ENCODE measurements at regions not wholly inside any gene's neighbourhood (a gene's known extent, or its start where the extent isn't known, plus 50 kb on each side); places are given as distances from the start of the nearest gene placed in this dataset.
"Not testable (repeated sequence)": the region's sequence is repeated elsewhere in the genome, so short reads cannot be mapped to it uniquely, and the experiment has no call there.

DNA sequence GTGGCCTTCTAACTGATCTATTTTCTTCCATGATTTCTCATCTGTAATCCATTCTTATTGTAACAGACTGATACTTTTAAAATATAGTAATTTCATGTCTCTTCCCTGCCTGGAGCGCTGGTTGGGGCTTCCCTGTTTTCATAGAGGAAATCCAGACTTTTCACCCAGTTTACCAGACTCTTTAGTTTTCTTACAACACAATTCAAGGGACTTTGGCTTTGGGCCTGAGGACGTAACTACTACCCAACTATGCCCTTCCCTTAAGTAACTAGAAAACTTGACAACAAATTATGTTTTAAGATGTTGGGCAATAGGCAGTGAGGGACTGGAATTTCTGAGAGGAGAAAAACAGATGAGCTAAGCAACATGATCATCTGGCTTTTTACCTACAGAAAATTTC lies 289.6 kb downstream of the FGF10 start:
- no peaks in the 10 kb centered on the region for H3K27me3 ChIP-seq (replicated peaks)
- H3K36me3 ChIP-seq (replicated peaks) = no peaks in the 10 kb centered on the region
- in situ Hi-C loops (cut with HindIII; ENCODE audit: low pct_ligation_motif_present, low sequenced_read_pairs) = no loop called here
- no peak overlapping the region for H3K27ac ChIP-seq
- DNase-seq = no peak
- no peak for TF ChIP-seq CTCF (IDR thresholded peaks at IDR 0.05; ENCODE audit: low read depth, low read length, missing control alignments)
- no peak overlapping the region for H3K4me3 ChIP-seq (ENCODE audit: low read depth, low read length)

GRCh38 chr5:44089424-44090144 lies 299.6 kb downstream of the FGF10 start:
- no peak for TF ChIP-seq CTCF (IDR thresholded peaks at IDR 0.05; ENCODE audit: low read depth, low read length, missing control alignments)
- no peak overlapping the region for H3K27ac ChIP-seq
- H3K36me3 ChIP-seq (replicated peaks) = no peaks in the 10 kb centered on the region
- in situ Hi-C loops (cut with HindIII; ENCODE audit: low pct_ligation_motif_present, low sequenced_read_pairs) = no loop called here
- H3K4me3 ChIP-seq (ENCODE audit: low read depth, low read length) = no peak overlapping the region
- H3K27me3 ChIP-seq (replicated peaks) = no peaks in the 10 kb centered on the region
- no peak for DNase-seq

DNA sequence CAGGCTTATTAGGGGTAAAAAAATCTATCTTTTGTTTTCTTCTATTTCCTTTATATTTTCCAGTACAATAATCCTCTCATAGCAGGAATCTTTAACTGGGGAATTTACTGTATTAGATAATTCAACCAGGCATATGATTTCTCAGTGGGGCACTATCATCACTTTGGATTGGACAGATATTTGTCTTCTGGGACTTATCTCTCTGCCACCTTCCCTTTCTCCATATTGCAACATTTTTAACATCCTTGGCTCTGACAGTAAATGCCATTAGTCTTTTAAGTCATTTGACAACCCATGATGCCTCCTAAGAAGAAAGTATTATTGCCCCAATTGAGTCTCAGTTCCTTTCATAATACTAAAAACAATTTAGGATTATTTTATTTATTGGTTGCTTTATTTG lies 304.1 kb downstream of the FGF10 start:
- no peak for TF ChIP-seq CTCF (IDR thresholded peaks at IDR 0.05; ENCODE audit: low read depth, low read length, missing control alignments)
- DNase-seq = no peak
- Histone ChIP-seq H3K27ac (no peak overlapping the region), H3K27me3 (replicated peaks) (no peaks in the 10 kb centered on the region), H3K4me3 (ENCODE audit: low read depth, low read length) (no peak overlapping the region), H3K36me3 (replicated peaks) (no peaks in the 10 kb centered on the region)
- in situ Hi-C loops (cut with HindIII; ENCODE audit: low pct_ligation_motif_present, low sequenced_read_pairs) = no loop called here

DNA sequence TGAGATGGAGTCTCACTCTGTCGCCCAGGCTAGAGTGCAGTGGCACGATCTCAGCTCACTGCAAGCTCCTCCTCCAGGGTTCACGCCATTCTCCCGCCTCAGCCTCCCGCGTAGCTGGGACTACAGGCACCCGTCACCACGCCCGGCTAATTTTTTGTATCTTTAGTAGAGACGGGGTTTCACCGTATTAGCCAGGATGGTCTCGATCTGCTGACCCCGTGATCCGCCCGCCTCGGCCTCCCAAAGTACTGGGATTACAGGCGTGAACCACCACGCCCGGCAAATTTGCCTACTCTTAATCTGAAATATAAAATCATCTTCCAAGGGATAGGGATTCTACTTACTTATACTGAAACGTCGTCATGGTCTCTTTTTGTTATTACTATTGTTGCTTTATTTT lies 314.7 kb downstream of the FGF10 start:
- DNase-seq; H3K36me3 ChIP-seq (replicated peaks); H3K27ac ChIP-seq; in situ Hi-C loops (cut with HindIII; ENCODE audit: low pct_ligation_motif_present, low sequenced_read_pairs); H3K27me3 ChIP-seq (replicated peaks); H3K4me3 ChIP-seq (ENCODE audit: low read depth, low read length): not testable (repeated sequence)

DNA sequence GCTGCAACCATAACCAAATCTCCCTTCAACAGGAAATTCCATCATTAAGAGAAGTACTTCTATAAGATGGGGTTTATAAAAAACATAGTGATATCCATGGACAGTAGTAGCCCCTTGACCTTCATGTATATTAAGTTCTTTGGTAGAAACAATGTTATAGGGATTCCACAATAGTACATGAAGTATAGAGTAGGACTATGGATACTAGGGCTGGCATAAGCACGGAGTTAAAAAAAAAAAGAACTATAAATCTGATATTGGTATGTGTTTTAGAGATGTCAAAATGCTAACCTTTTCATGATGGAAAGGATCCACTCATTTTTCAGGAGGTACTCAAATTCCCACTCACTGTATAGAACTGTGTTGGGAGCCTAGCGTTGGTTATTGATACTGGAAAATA lies 337.6 kb downstream of the FGF10 start:
- in situ Hi-C loops (cut with HindIII; ENCODE audit: low pct_ligation_motif_present, low sequenced_read_pairs) = no loop called here
- no peak for DNase-seq
- no peak for TF ChIP-seq CTCF (IDR thresholded peaks at IDR 0.05; ENCODE audit: low read depth, low read length, missing control alignments)
- no peaks in the 10 kb centered on the region for H3K27me3 ChIP-seq (replicated peaks)
- H3K36me3 ChIP-seq (replicated peaks) = no peaks in the 10 kb centered on the region
- no peak overlapping the region for H3K4me3 ChIP-seq (ENCODE audit: low read depth, low read length)
- no peak overlapping the region for H3K27ac ChIP-seq

- no peak for DNase-seq
- TF ChIP-seq CTCF (IDR thresholded peaks at IDR 0.05; ENCODE audit: low read depth, low read length, missing control alignments) = no peak
- no peaks in the 10 kb centered on the region for H3K27me3 ChIP-seq (replicated peaks)
- in situ Hi-C loops (cut with HindIII; ENCODE audit: low pct_ligation_motif_present, low sequenced_read_pairs) = no loop called here
- no peaks in the 10 kb centered on the region for H3K36me3 ChIP-seq (replicated peaks)
- no peak overlapping the region for H3K27ac ChIP-seq
- H3K4me3 ChIP-seq (ENCODE audit: low read depth, low read length) = no peak overlapping the region
Measured at GRCh38 chr5:44048276-44048984, 340.8 kb downstream of the FGF10 start.

Data from brain microvascular endothelial cell (primary cell).